ENCODE measurements at regions not wholly inside any gene's neighbourhood (a gene's known extent, or its start where the extent isn't known, plus 50 kb on each side); places are given as distances from the start of the nearest gene placed in this dataset.

GRCh38 chr16:86685076-86685475, 106.7 kb downstream of the FOXL1 start:
- TF ChIP-seq ATF1 (CRISPR knock-in tag; IDR thresholded peaks at IDR 0.05) (no peak), IRF2 (CRISPR knock-in tag; IDR thresholded peaks at IDR 0.05; ENCODE audit: borderline replicate concordance, low read depth) (no peak), SP1 (CRISPR knock-in tag; conservative IDR thresholded peaks at IDR 0.05) (no peak)
